GM23338 (cell line): ENCODE measurements at regions not wholly inside any gene's neighbourhood (a gene's known extent, or its start where the extent isn't known, plus 50 kb on each side); places are given as distances from the start of the nearest gene placed in this dataset.

Source experiments
- ATAC-seq: fragments of 200-7000 bp; cut with Tn5 transposase; 3 replicates; pipeline ENCODE4 v1.9.1; 2020
- DNase-seq: peaks from one replicate; pipeline ENCODE4 v3.0.0-alpha.2; 2015; ENCODE audit warnings: low spot score
- H2AFZ ChIP-seq: fragments of 200-600 bp; sonication (generic); 2 replicates; pipeline ENCODE4 v1.8.0; 2016; ENCODE audit warnings: antibody characterized with exemption, mild to moderate bottlenecking, moderate library complexity
- H3F3A ChIP-seq: fragments of 200-600 bp; sonication (generic); replicated peaks from 2 replicates; pipeline ENCODE4 v1.8.0; 2017; ENCODE audit warnings: antibody characterized with exemption, mixed run types, low read depth
- H3K27ac ChIP-seq: fragments of 200-600 bp; sonication (generic); 2 replicates; pipeline ENCODE4 v1.6.1; 2016; ENCODE audit warnings: low read depth
- H3K27me3 ChIP-seq: fragments of 200-600 bp; sonication (generic); 2 replicates; pipeline ENCODE4 v1.8.0; 2016; ENCODE audit warnings: mild to moderate bottlenecking, mixed run types, moderate library complexity; ENCODE audit not compliant: insufficient read depth
- H3K36me3 ChIP-seq: fragments of 200-600 bp; sonication (generic); 2 replicates; pipeline ENCODE4 v1.8.0; 2016; ENCODE audit warnings: mild to moderate bottlenecking; ENCODE audit not compliant: insufficient read depth
- H3K4me1 ChIP-seq: fragments of 200-600 bp; sonication (generic); 2 replicates; pipeline ENCODE4 v1.8.0; 2016; ENCODE audit warnings: mild to moderate bottlenecking, moderate library complexity; ENCODE audit not compliant: insufficient read depth
- H3K4me2 ChIP-seq: fragments of 200-600 bp; sonication (generic); 2 replicates; pipeline ENCODE4 v1.7.1; 2017; ENCODE audit warnings: mixed run types
- H3K4me3 ChIP-seq: fragments of 200-600 bp; sonication (generic); 2 replicates; pipeline ENCODE4 v1.6.1; 2016; ENCODE audit warnings: mixed run types
- H3K79me2 ChIP-seq: fragments of 200-600 bp; sonication (generic); replicated peaks from 2 replicates; pipeline ENCODE4 v1.8.0; 2017; ENCODE audit warnings: mild to moderate bottlenecking; ENCODE audit not compliant: insufficient read depth
- H3K9me2 ChIP-seq: fragments of 200-600 bp; sonication (generic); 2 replicates; pipeline ENCODE4 v1.8.0; 2017; ENCODE audit not compliant: insufficient read depth
- H4K20me1 ChIP-seq: fragments of 200-600 bp; sonication (generic); replicated peaks from 2 replicates; pipeline ENCODE4 v1.8.0; 2017; ENCODE audit warnings: mild to moderate bottlenecking; ENCODE audit not compliant: insufficient read depth
- H3K27ac Mint-ChIP-seq: 2 replicates; pipeline ENCODE4 v1.8.0; 2020; ENCODE audit warnings: inconsistent platforms, mild to moderate bottlenecking, moderate library complexity, mixed read lengths
- H3K27me3 Mint-ChIP-seq: 3 replicates; pipeline ENCODE4 v1.8.0; 2022; ENCODE audit warnings: low read depth, mild to moderate bottlenecking, moderate library complexity, mixed read lengths, inconsistent platforms; ENCODE audit not compliant: insufficient read depth, poor library complexity
- H3K36me3 Mint-ChIP-seq: 3 replicates; pipeline ENCODE4 v1.8.0; 2021; ENCODE audit warnings: low read depth, mild to moderate bottlenecking, inconsistent platforms, moderate library complexity, mixed read lengths
- H3K4me1 Mint-ChIP-seq: 3 replicates; pipeline ENCODE4 v1.8.0; 2020; ENCODE audit warnings: mild to moderate bottlenecking, inconsistent platforms, mixed read lengths
- H3K4me3 Mint-ChIP-seq: 3 replicates; pipeline ENCODE4 v1.8.0; 2021; ENCODE audit warnings: moderate library complexity, mild to moderate bottlenecking, inconsistent platforms, mixed read lengths
- H3K9me3 Mint-ChIP-seq: 3 replicates; pipeline ENCODE4 v1.8.0; 2020; ENCODE audit warnings: moderate library complexity, mild to moderate bottlenecking, inconsistent platforms, mixed read lengths
- CREB1 ChIP-seq: fragments of 250-450 bp; sonication (Bioruptor Pico); IDR thresholded peaks from 2 replicates; pipeline ENCODE4 v1.5.0; 2020; ENCODE audit warnings: low read depth, mild to moderate bottlenecking, moderate library complexity
- EZH2 ChIP-seq: fragments of 200-600 bp; sonication (generic); IDR thresholded peaks from one replicate; pipeline ENCODE4 v1.8.0; 2017; ENCODE audit warnings: antibody characterized with exemption, mild to moderate bottlenecking, low read depth; ENCODE audit not compliant: unreplicated experiment
- EZH2phosphoT487 ChIP-seq: fragments of 200-600 bp; sonication (generic); IDR thresholded peaks from one replicate; pipeline ENCODE4 v1.8.1; 2018; ENCODE audit warnings: antibody characterized with exemption; ENCODE audit not compliant: unreplicated experiment
- JUNB ChIP-seq: IDR thresholded peaks from one replicate; pipeline ENCODE4 v1.6.1; 2016; ENCODE audit warnings: antibody characterized with exemption; ENCODE audit not compliant: unreplicated experiment
- NANOG ChIP-seq: IDR thresholded peaks from 2 replicates; pipeline ENCODE4 v1.6.1; 2016; ENCODE audit warnings: antibody characterized with exemption, borderline replicate concordance
- POLR2AphosphoS5 ChIP-seq: IDR thresholded peaks from 2 replicates; pipeline ENCODE4 v1.6.1; 2016; ENCODE audit warnings: antibody characterized with exemption, low read depth
- STAT1 ChIP-seq: IDR thresholded peaks from one replicate; pipeline ENCODE4 v1.6.1; 2016; ENCODE audit warnings: antibody characterized with exemption; ENCODE audit not compliant: unreplicated experiment
- ZNF114 ChIP-seq: fragments of 250-450 bp; sonication (Bioruptor Pico); IDR thresholded peaks from 2 replicates; pipeline ENCODE4 v1.5.0; 2020; ENCODE audit warnings: mild to moderate bottlenecking, moderate library complexity
- ZNF331 ChIP-seq: fragments of 250-450 bp; sonication (Bioruptor Pico); IDR thresholded peaks from 2 replicates; pipeline ENCODE4 v1.5.0; 2020; ENCODE audit warnings: low read depth, mild to moderate bottlenecking, moderate library complexity
- TF ChIP-seq, protein P1 (sequence below): fragments of 250-450 bp; sonication (Bioruptor Pico); IDR thresholded peaks from 2 replicates; pipeline ENCODE4 v1.5.0; 2020; ENCODE audit warnings: mild to moderate bottlenecking, moderate library complexity
- TF ChIP-seq, protein P2 (sequence below): IDR thresholded peaks from one replicate; pipeline ENCODE4 v1.6.1; 2018; ENCODE audit warnings: antibody characterized with exemption; ENCODE audit not compliant: unreplicated experiment
- TF ChIP-seq, protein P3 (sequence below), 2 experiments: fragments of 200-600 bp in 1 of 2; sonication (generic) in 1 of 2; conservative IDR thresholded peaks; 2 replicates each; pipeline versions ENCODE4 v1.5.1 to v1.6.1; 2016 to 2017; ENCODE audit warnings: antibody characterized with exemption in 2 of 2, low read depth in 2 of 2, mild to moderate bottlenecking in 2 of 2, moderate library complexity in 1 of 2
- TF ChIP-seq, protein P4 (sequence below): IDR thresholded peaks from 2 replicates; pipeline ENCODE4 v1.6.1; 2016; ENCODE audit warnings: antibody characterized with exemption

DNA sequence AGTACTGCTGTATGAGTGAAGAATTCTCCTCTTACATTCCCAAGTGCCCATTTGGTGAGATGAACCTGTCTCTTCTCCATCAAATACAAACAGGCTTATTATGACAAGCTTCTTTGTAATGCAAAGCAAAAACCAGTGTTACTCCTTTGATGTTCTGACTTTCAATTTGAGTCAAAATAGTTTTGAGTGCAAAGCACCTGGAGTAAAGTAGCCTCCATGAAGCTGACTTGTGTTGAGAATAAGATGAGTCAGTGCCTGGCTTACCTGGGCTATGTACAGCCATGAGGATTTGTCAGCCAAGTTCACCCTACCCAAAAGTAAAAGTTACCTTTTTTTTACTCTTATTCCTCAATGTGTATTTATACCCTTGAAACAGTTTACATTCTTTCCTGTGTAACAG is 132.5 kb upstream of the FMR1 start (continued):
- TF ChIP-seq, protein P1, sequence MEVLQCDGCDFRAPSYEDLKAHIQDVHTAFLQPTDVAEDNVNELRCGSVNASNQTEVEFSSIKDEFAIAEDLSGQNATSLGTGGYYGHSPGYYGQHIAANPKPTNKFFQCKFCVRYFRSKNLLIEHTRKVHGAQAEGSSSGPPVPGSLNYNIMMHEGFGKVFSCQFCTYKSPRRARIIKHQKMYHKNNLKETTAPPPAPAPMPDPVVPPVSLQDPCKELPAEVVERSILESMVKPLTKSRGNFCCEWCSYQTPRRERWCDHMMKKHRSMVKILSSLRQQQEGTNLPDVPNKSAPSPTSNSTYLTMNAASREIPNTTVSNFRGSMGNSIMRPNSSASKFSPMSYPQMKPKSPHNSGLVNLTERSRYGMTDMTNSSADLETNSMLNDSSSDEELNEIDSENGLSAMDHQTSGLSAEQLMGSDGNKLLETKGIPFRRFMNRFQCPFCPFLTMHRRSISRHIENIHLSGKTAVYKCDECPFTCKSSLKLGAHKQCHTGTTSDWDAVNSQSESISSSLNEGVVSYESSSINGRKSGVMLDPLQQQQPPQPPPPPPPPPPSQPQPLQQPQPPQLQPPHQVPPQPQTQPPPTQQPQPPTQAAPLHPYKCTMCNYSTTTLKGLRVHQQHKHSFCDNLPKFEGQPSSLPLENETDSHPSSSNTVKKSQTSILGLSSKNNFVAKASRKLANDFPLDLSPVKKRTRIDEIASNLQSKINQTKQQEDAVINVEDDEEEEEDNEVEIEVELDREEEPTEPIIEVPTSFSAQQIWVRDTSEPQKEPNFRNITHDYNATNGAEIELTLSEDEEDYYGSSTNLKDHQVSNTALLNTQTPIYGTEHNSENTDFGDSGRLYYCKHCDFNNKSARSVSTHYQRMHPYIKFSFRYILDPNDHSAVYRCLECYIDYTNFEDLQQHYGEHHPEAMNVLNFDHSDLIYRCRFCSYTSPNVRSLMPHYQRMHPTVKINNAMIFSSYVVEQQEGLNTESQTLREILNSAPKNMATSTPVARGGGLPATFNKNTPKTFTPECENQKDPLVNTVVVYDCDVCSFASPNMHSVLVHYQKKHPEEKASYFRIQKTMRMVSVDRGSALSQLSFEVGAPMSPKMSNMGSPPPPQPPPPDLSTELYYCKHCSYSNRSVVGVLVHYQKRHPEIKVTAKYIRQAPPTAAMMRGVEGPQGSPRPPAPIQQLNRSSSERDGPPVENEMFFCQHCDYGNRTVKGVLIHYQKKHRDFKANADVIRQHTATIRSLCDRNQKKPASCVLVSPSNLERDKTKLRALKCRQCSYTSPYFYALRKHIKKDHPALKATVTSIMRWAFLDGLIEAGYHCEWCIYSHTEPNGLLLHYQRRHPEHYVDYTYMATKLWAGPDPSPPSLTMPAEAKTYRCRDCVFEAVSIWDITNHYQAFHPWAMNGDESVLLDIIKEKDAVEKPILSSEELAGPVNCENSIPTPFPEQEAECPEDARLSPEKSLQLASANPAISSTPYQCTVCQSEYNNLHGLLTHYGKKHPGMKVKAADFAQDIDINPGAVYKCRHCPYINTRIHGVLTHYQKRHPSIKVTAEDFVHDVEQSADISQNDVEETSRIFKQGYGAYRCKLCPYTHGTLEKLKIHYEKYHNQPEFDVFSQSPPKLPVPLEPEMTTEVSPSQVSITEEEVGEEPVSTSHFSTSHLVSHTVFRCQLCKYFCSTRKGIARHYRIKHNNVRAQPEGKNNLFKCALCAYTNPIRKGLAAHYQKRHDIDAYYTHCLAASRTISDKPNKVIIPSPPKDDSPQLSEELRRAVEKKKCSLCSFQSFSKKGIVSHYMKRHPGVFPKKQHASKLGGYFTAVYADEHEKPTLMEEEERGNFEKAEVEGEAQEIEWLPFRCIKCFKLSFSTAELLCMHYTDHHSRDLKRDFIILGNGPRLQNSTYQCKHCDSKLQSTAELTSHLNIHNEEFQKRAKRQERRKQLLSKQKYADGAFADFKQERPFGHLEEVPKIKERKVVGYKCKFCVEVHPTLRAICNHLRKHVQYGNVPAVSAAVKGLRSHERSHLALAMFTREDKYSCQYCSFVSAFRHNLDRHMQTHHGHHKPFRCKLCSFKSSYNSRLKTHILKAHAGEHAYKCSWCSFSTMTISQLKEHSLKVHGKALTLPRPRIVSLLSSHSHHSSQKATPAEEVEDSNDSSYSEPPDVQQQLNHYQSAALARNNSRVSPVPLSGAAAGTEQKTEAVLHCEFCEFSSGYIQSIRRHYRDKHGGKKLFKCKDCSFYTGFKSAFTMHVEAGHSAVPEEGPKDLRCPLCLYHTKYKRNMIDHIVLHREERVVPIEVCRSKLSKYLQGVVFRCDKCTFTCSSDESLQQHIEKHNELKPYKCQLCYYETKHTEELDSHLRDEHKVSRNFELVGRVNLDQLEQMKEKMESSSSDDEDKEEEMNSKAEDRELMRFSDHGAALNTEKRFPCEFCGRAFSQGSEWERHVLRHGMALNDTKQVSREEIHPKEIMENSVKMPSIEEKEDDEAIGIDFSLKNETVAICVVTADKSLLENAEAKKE (CRISPR knock-in tag), result no peak

DNA sequence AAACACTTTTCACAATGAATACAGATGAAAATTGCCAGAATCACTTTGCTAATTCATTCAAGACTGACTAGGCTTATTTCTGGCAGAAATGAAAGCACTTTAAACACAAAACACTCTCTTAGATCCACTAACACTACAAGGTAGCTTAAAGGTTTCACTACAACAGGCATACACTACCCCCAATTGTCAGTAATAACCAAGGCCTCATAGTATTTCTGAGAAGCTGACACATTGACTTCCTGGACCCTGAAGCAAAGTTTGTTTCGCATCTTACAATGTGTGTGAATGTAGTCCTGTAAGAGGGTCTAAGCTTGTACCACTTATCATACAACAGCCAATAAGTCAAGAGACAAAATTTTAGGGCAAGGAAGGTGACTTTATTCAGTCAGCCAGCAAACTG is 129.9 kb upstream of the FMR1 start:
- H3F3A ChIP-seq, result no peaks in the 10 kb centered on the region
- H3K4me2 ChIP-seq, result no peak overlapping the region
- no peaks in the 10 kb centered on the region for H3K27me3 ChIP-seq
- ATAC-seq (no peak), DNase-seq (no peak)
- no peaks in the 10 kb centered on the region for H3K9me3 Mint-ChIP-seq
- H3K36me3 Mint-ChIP-seq, result no peaks in the 10 kb centered on the region
- no peaks in the 10 kb centered on the region for H3K36me3 ChIP-seq
- no peaks in the 10 kb centered on the region for H3K27me3 Mint-ChIP-seq
- H3K9me2 ChIP-seq, result no peaks in the 10 kb centered on the region
- H3K4me1 ChIP-seq, result no peaks in the 10 kb centered on the region
- no peak overlapping the region for H3K4me3 ChIP-seq
- no peaks in the 10 kb centered on the region for H4K20me1 ChIP-seq
- no peak overlapping the region for H3K27ac Mint-ChIP-seq
- H3K79me2 ChIP-seq, result no peaks in the 10 kb centered on the region
- H3K4me3 Mint-ChIP-seq, result no peak overlapping the region
- no peaks in the 10 kb centered on the region for H3K4me1 Mint-ChIP-seq
- no peak overlapping the region for H2AFZ ChIP-seq
- no peak overlapping the region for H3K27ac ChIP-seq
- TF ChIP-seq JUNB, result no peak
- TF ChIP-seq, protein P2, sequence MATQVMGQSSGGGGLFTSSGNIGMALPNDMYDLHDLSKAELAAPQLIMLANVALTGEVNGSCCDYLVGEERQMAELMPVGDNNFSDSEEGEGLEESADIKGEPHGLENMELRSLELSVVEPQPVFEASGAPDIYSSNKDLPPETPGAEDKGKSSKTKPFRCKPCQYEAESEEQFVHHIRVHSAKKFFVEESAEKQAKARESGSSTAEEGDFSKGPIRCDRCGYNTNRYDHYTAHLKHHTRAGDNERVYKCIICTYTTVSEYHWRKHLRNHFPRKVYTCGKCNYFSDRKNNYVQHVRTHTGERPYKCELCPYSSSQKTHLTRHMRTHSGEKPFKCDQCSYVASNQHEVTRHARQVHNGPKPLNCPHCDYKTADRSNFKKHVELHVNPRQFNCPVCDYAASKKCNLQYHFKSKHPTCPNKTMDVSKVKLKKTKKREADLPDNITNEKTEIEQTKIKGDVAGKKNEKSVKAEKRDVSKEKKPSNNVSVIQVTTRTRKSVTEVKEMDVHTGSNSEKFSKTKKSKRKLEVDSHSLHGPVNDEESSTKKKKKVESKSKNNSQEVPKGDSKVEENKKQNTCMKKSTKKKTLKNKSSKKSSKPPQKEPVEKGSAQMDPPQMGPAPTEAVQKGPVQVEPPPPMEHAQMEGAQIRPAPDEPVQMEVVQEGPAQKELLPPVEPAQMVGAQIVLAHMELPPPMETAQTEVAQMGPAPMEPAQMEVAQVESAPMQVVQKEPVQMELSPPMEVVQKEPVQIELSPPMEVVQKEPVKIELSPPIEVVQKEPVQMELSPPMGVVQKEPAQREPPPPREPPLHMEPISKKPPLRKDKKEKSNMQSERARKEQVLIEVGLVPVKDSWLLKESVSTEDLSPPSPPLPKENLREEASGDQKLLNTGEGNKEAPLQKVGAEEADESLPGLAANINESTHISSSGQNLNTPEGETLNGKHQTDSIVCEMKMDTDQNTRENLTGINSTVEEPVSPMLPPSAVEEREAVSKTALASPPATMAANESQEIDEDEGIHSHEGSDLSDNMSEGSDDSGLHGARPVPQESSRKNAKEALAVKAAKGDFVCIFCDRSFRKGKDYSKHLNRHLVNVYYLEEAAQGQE, result no peak
- TF ChIP-seq, protein P3, sequence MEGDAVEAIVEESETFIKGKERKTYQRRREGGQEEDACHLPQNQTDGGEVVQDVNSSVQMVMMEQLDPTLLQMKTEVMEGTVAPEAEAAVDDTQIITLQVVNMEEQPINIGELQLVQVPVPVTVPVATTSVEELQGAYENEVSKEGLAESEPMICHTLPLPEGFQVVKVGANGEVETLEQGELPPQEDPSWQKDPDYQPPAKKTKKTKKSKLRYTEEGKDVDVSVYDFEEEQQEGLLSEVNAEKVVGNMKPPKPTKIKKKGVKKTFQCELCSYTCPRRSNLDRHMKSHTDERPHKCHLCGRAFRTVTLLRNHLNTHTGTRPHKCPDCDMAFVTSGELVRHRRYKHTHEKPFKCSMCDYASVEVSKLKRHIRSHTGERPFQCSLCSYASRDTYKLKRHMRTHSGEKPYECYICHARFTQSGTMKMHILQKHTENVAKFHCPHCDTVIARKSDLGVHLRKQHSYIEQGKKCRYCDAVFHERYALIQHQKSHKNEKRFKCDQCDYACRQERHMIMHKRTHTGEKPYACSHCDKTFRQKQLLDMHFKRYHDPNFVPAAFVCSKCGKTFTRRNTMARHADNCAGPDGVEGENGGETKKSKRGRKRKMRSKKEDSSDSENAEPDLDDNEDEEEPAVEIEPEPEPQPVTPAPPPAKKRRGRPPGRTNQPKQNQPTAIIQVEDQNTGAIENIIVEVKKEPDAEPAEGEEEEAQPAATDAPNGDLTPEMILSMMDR (conservative IDR thresholded peaks at IDR 0.05; ENCODE audit: low read depth in 2 of 2), result no peak
- TF ChIP-seq, protein P4, sequence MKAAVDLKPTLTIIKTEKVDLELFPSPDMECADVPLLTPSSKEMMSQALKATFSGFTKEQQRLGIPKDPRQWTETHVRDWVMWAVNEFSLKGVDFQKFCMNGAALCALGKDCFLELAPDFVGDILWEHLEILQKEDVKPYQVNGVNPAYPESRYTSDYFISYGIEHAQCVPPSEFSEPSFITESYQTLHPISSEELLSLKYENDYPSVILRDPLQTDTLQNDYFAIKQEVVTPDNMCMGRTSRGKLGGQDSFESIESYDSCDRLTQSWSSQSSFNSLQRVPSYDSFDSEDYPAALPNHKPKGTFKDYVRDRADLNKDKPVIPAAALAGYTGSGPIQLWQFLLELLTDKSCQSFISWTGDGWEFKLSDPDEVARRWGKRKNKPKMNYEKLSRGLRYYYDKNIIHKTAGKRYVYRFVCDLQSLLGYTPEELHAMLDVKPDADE, result no peak
- no peak for TF ChIP-seq EZH2phosphoT487
- no peak for TF ChIP-seq EZH2
- no peak for TF ChIP-seq ZNF114 (CRISPR knock-in tag)
- TF ChIP-seq ZNF331 (CRISPR knock-in tag), result no peak
- no peak for TF ChIP-seq STAT1
- TF ChIP-seq CREB1 (CRISPR knock-in tag), result no peak
- no peak for TF ChIP-seq NANOG
- no peak for TF ChIP-seq POLR2AphosphoS5
